Neuronal stem cell (in vitro differentiated cells): ENCODE measurements at regions not wholly inside any gene's neighbourhood (a gene's known extent, or its start where the extent isn't known, plus 50 kb on each side); places are given as distances from the start of the nearest gene placed in this dataset.

Source experiments
- DNase-seq: peaks from one replicate; pipeline ENCODE4 v3.0.0-alpha.2; 2013; ENCODE audit warnings: low spot score
- H2AFZ ChIP-seq: one replicate; pipeline ENCODE4 v1.6.1; 2013; ENCODE audit warnings: mild to moderate bottlenecking, low read length, inconsistent platforms
- H2AK5ac ChIP-seq: 2 replicates; pipeline ENCODE4 v1.6.1; 2013; ENCODE audit warnings: low read depth, mild to moderate bottlenecking, inconsistent platforms, low read length, moderate library complexity, mixed read lengths
- H2BK120ac ChIP-seq: 2 replicates; pipeline ENCODE4 v1.6.1; 2013; ENCODE audit warnings: low read depth, mild to moderate bottlenecking, inconsistent platforms, low read length, moderate library complexity, mixed read lengths
- H2BK12ac ChIP-seq: one replicate; pipeline ENCODE4 v1.6.1; 2013; ENCODE audit warnings: low read length, inconsistent platforms
- H2BK15ac ChIP-seq: 2 replicates; pipeline ENCODE4 v1.6.1; 2013; ENCODE audit warnings: mild to moderate bottlenecking, low read length, inconsistent platforms, mixed read lengths
- H2BK5ac ChIP-seq: one replicate; pipeline ENCODE4 v1.6.1; 2013; ENCODE audit warnings: inconsistent platforms, mild to moderate bottlenecking, low read length, moderate library complexity
- H3K14ac ChIP-seq: one replicate; pipeline ENCODE4 v1.6.1; 2013; ENCODE audit warnings: low read length, inconsistent platforms
- H3K18ac ChIP-seq: 2 replicates; pipeline ENCODE4 v1.6.1; 2013; ENCODE audit warnings: low read length, inconsistent platforms
- H3K23ac ChIP-seq: 2 replicates; pipeline ENCODE4 v1.6.1; 2013; ENCODE audit warnings: low read depth, mild to moderate bottlenecking, mixed read lengths, low read length, inconsistent platforms; ENCODE audit not compliant: poor library complexity
- H3K27ac ChIP-seq: replicated peaks from 3 replicates; pipeline ENCODE4 v1.5.1; 2013; ENCODE audit warnings: low read length, inconsistent platforms
- H3K27me3 ChIP-seq, 3 experiments: 2 replicates each; pipeline ENCODE4 v1.6.1; 2013; ENCODE audit warnings: low read length in 3 of 3, mild to moderate bottlenecking in 2 of 3, inconsistent platforms in 1 of 3, low read depth in 1 of 3, mixed read lengths in 1 of 3, moderate library complexity in 1 of 3; ENCODE audit not compliant: control insufficient read depth in 3 of 3, insufficient read depth in 3 of 3
- H3K36me3 ChIP-seq, 2 donors: replicated peaks in 1 of 2; 2 replicates each; pipeline ENCODE4 v1.6.1; 2013; ENCODE audit warnings: low read length in 2 of 2; ENCODE audit not compliant: control insufficient read depth in 2 of 2, insufficient read depth in 2 of 2
- H3K4ac ChIP-seq: 2 replicates; pipeline ENCODE4 v1.6.1; 2013; ENCODE audit warnings: inconsistent platforms, mild to moderate bottlenecking, low read length, moderate library complexity
- H3K4me1 ChIP-seq, 2 donors: 1 replicate in 1 of 2; 2 replicates in 1 of 2; pipeline ENCODE4 v1.6.1; 2013; ENCODE audit warnings: low read length in 2 of 2, low read depth in 1 of 2; ENCODE audit not compliant: control insufficient read depth in 2 of 2, insufficient read depth in 1 of 2
- H3K4me2 ChIP-seq: one replicate; pipeline ENCODE4 v1.6.1; 2013; ENCODE audit warnings: mild to moderate bottlenecking, low read length, inconsistent platforms; ENCODE audit not compliant: insufficient read depth, poor library complexity, severe bottlenecking
- H3K4me3 ChIP-seq, 2 donors: 2 replicates each; pipeline ENCODE4 v1.5.1; 2013; ENCODE audit warnings: low read length in 2 of 2, mild to moderate bottlenecking in 2 of 2, inconsistent platforms in 1 of 2, moderate library complexity in 1 of 2
- H3K79me1 ChIP-seq: one replicate; pipeline ENCODE4 v1.6.1; 2013; ENCODE audit warnings: low read depth, mild to moderate bottlenecking, inconsistent platforms, low read length, moderate library complexity
- H3K9ac ChIP-seq: one replicate; pipeline ENCODE4 v1.6.1; 2013; ENCODE audit warnings: mild to moderate bottlenecking, low read depth, low read length, inconsistent platforms; ENCODE audit not compliant: poor library complexity
- H3K9me3 ChIP-seq, 2 donors: replicated peaks in 1 of 2; 2 replicates each; pipeline versions ENCODE3 to v1.6.1; 2013; ENCODE audit warnings: low read length in 2 of 2, mild to moderate bottlenecking in 2 of 2, inconsistent platforms in 1 of 2, low read depth in 1 of 2, mixed read lengths in 1 of 2, moderate library complexity in 1 of 2; ENCODE audit not compliant: control insufficient read depth in 2 of 2, insufficient read depth in 1 of 2
- H4K8ac ChIP-seq: one replicate; pipeline ENCODE4 v1.6.1; 2013; ENCODE audit warnings: low read depth, mild to moderate bottlenecking, inconsistent platforms, low read length, moderate library complexity
- H4K91ac ChIP-seq: one replicate; pipeline ENCODE4 v1.6.1; 2013; ENCODE audit warnings: low read length, low read depth, mild to moderate bottlenecking, inconsistent platforms; ENCODE audit not compliant: poor library complexity
- WGBS, 2 donors: extraction: QIAGEN DNeasy Blood & Tissue Kit; methylation state at CpG; one replicate each; pipeline ENCODE4 v1.1.7; 2013; ENCODE audit warnings: missing lambda C conversion rate in 2 of 2, mixed read lengths in 1 of 2; ENCODE audit not compliant: insufficient read length in 2 of 2, insufficient replicate concordance in 1 of 2; ENCODE audit errors: extremely low coverage in 2 of 2; 5-methylcytosine and 5-hydroxymethylcytosine counted together

DNA sequence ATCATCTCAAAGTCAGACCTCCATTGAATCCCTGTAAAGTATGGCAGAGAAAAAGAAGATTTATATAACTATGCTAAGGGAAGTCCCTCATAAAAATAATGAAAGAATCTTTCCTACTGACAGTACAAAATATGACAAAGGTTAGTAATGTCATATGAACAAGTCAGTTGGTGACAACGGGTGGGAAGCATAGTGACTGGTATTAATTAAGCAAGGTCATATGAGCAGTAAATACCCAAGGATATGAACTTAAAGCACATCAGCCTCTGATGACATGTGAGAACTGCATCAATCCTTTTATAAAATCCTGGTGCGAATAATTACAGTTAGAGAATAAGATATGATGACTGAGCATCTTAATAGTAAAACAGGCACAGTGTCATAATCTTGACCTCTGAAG, 364.8 kb upstream of the GALNTL6 start:
- Histone ChIP-seq H3K27me3 (no peaks in the 10 kb centered on the region), H3K14ac (no peak overlapping the region), H3K18ac (no peak overlapping the region), H2BK5ac (no peak overlapping the region), H4K8ac (no peak overlapping the region), H3K27ac (no peak overlapping the region), H2BK12ac (no peak overlapping the region), H3K9ac (no peak overlapping the region), H3K4me3 (no peak overlapping the region), H3K4me1 (no peaks in the 10 kb centered on the region), H3K79me1 (no peaks in the 10 kb centered on the region), H2BK15ac (no peak overlapping the region), H3K36me3 (no peaks in the 10 kb centered on the region), H2BK120ac (no peak overlapping the region), H3K4ac (no peak overlapping the region), H2AK5ac (no peak overlapping the region), H3K23ac (no peak overlapping the region), H3K4me2 (no peak overlapping the region), H2AFZ (no peak overlapping the region), H3K9me3 (no peaks in the 10 kb centered on the region), H4K91ac (no peak overlapping the region)
- DNase-seq = no peak
- WGBS, 2 donors = no CpG with 5 or more reads among the region's 2 CpGs

DNA sequence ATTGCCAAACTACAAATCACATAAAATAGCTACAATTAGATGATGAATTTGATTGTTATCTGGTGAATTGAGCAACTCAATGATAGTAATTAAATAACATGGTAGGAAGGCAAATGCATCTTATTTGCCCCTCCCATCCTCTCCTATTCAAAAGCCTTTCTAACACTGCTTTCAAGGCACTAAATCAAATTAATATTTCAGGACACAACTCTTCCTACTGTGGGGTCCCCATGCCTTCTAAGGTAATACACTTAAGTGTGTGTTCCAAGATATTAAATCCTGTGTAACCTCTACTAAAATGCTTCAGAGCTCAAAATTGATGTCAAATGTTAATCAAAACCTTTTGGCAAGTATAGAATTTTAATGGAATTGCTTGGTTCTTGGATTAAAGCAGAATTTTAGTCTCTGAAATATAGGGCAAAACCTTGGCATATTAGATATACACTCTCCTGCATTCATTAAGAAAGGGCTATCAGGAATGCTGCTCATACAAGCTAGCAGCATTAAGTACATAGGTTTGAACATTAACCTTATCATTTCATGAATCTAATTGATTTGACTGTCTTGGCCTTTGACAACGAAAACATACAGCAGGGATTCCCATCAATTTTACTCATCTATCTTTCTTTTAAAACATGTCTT, 371.8 kb upstream of the GALNTL6 start:
- Histone ChIP-seq H3K79me1 (no peaks in the 10 kb centered on the region), H3K14ac (no peak overlapping the region), H3K4me1 (no peaks in the 10 kb centered on the region), H3K4ac (no peak overlapping the region), H2AK5ac (no peak overlapping the region), H3K27me3 (no peaks in the 10 kb centered on the region), H2AFZ (no peak overlapping the region), H3K9me3 (no peaks in the 10 kb centered on the region), H2BK12ac (no peak overlapping the region), H3K18ac (no peak overlapping the region), H2BK15ac (no peak overlapping the region), H4K91ac (no peak overlapping the region), H3K9ac (no peak overlapping the region), H4K8ac (no peak overlapping the region), H3K23ac (no peak overlapping the region), H2BK5ac (no peak overlapping the region), H2BK120ac (no peak overlapping the region), H3K4me2 (no peak overlapping the region), H3K4me3 (no peak overlapping the region), H3K27ac (no peak overlapping the region), H3K36me3 (no peaks in the 10 kb centered on the region)
- no peak for DNase-seq
- no CpG with 5 or more reads among the region's 1 CpG for WGBS, 2 donors

DNA sequence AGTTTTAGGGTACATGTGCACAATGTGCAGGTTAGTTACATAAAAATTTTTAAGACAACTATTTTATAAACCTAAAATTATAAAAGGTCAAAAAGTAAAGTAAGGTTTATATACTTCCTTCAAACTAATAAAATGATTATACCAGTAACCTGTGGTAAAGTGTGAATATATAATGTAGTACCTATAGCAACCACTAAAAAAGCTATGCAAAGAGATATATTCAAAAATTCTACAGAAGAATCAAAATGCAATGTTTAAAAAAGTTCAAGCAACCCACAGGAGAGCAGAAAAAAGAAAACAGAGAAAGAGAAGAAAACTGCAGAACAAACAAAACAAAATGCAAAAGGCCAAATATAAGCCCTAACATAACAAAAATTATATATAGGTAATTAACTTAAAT, 379.5 kb upstream of the GALNTL6 start:
- Histone ChIP-seq H3K4me3 (no peak overlapping the region), H3K9ac (no peak overlapping the region), H3K9me3 (no peaks in the 10 kb centered on the region), H2BK120ac (no peak overlapping the region), H3K27me3 (no peaks in the 10 kb centered on the region), H3K14ac (no peak overlapping the region), H4K91ac (no peak overlapping the region), H2BK5ac (no peak overlapping the region), H3K27ac (no peak overlapping the region), H2BK15ac (no peak overlapping the region), H3K18ac (no peak overlapping the region), H3K23ac (no peak overlapping the region), H3K4me1 (no peaks in the 10 kb centered on the region), H2AFZ (no peak overlapping the region), H3K4ac (no peak overlapping the region), H3K4me2 (no peak overlapping the region), H2AK5ac (no peak overlapping the region), H4K8ac (no peak overlapping the region), H3K79me1 (no peaks in the 10 kb centered on the region), H2BK12ac (no peak overlapping the region), H3K36me3 (no peaks in the 10 kb centered on the region)
- no peak for DNase-seq

DNA sequence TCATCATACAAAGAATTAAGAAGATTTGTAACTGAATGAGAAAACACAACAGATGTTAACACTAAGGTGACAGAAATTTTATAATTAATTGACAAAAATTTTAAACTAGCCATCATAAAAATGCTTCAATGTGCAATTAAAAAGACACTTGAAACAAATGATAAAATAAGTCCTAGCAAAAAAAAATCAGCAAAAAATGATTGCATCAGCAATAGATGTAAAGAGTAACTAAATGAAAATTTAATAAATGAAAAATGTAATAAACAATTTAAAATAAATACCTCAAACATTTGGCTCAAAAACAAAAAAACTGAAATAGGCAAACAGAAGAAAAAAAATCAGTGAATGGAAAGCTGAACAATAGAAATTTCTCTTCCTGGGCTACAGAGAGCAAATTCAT, 380.7 kb upstream of the GALNTL6 start:
- Histone ChIP-seq H3K27me3 (no peaks in the 10 kb centered on the region), H2BK12ac (no peak overlapping the region), H3K9ac (no peak overlapping the region), H3K4me3 (no peak overlapping the region), H3K14ac (no peak overlapping the region), H3K36me3 (no peaks in the 10 kb centered on the region), H2BK15ac (no peak overlapping the region), H2AFZ (no peak overlapping the region), H3K4me2 (no peak overlapping the region), H3K27ac (no peak overlapping the region), H2BK5ac (no peak overlapping the region), H2AK5ac (no peak overlapping the region), H3K79me1 (no peaks in the 10 kb centered on the region), H3K4me1 (no peaks in the 10 kb centered on the region), H2BK120ac (no peak overlapping the region), H3K9me3 (no peaks in the 10 kb centered on the region), H3K18ac (no peak overlapping the region), H3K23ac (no peak overlapping the region), H4K8ac (no peak overlapping the region), H3K4ac (no peak overlapping the region), H4K91ac (no peak overlapping the region)
- DNase-seq = no peak
